Glutamatergic neuron (in vitro differentiated cells): ENCODE measurements at regions not wholly inside any gene's neighbourhood (a gene's known extent, or its start where the extent isn't known, plus 50 kb on each side); places are given as distances from the start of the nearest gene placed in this dataset.

Source experiments
- DNase-seq: peaks from one replicate; pipeline ENCODE4 v3.0.0; 2022
- H3K27ac Mint-ChIP-seq: one replicate; pipeline ENCODE4 v1.8.0; 2020; ENCODE audit warnings: mild to moderate bottlenecking, mixed read lengths, inconsistent platforms; ENCODE audit not compliant: unreplicated experiment
- H3K27me3 Mint-ChIP-seq: one replicate; pipeline ENCODE4 v1.8.0; 2020; ENCODE audit warnings: mild to moderate bottlenecking, moderate library complexity, mixed read lengths, inconsistent platforms; ENCODE audit not compliant: unreplicated experiment
- H3K36me3 Mint-ChIP-seq: one replicate; pipeline ENCODE4 v1.8.0; 2020; ENCODE audit warnings: mild to moderate bottlenecking, mixed read lengths, inconsistent platforms; ENCODE audit not compliant: unreplicated experiment
- H3K4me1 Mint-ChIP-seq: one replicate; pipeline ENCODE4 v1.8.0; 2020; ENCODE audit warnings: mild to moderate bottlenecking, low read depth, mixed read lengths, inconsistent platforms; ENCODE audit not compliant: unreplicated experiment
- H3K4me3 Mint-ChIP-seq: one replicate; pipeline ENCODE4 v1.8.0; 2020; ENCODE audit warnings: mild to moderate bottlenecking, mixed read lengths, inconsistent platforms; ENCODE audit not compliant: unreplicated experiment
- H3K9me3 Mint-ChIP-seq: one replicate; pipeline ENCODE4 v1.8.0; 2020; ENCODE audit warnings: mild to moderate bottlenecking, moderate library complexity, mixed read lengths, inconsistent platforms; ENCODE audit not compliant: unreplicated experiment
- CTCF ChIP-seq: fragments of 200-600 bp; sonication (generic); IDR thresholded peaks from one replicate; pipeline ENCODE4 v1.5.0; 2021; ENCODE audit not compliant: partially characterized antibody, unreplicated experiment

GRCh38 chr2:62340994-62341484, 145.1 kb downstream of the B3GNT2 start:
- Mint-ChIP-seq H3K9me3 (peaks cover 2% of the 10 kb centered on the region), H3K27ac (no peak overlapping the region), H3K4me3 (no peak overlapping the region), H3K4me1 (peaks cover 6% of the 10 kb centered on the region), H3K36me3 (no peaks in the 10 kb centered on the region), H3K27me3 (no peaks in the 10 kb centered on the region)
- no peak for TF ChIP-seq CTCF
- peak; percentile 32 for DNase-seq

GRCh38 chr2:62339837-62340236, 143.9 kb downstream of the B3GNT2 start:
- Mint-ChIP-seq H3K9me3 (peaks cover 2% of the 10 kb centered on the region), H3K27me3 (no peaks in the 10 kb centered on the region), H3K4me1 (peaks cover 6% of the 10 kb centered on the region), H3K36me3 (no peaks in the 10 kb centered on the region), H3K27ac (no peak overlapping the region), H3K4me3 (no peak overlapping the region)
- no peak for TF ChIP-seq CTCF
- DNase-seq = no peak

GRCh38 chr2:62339413-62339812, 143.5 kb downstream of the B3GNT2 start:
- no peak overlapping the region for H3K4me3 Mint-ChIP-seq
- DNase-seq = no peak
- no peaks in the 10 kb centered on the region for H3K36me3 Mint-ChIP-seq
- peaks cover 6% of the 10 kb centered on the region for H3K4me1 Mint-ChIP-seq
- no peaks in the 10 kb centered on the region for H3K27me3 Mint-ChIP-seq
- TF ChIP-seq CTCF = no peak
- peaks cover 2% of the 10 kb centered on the region for H3K9me3 Mint-ChIP-seq
- H3K27ac Mint-ChIP-seq = no peak overlapping the region

GRCh38 chr2:62338111-62338510, 142.2 kb downstream of the B3GNT2 start:
- H3K9me3 Mint-ChIP-seq = peaks cover 2% of the 10 kb centered on the region
- H3K4me1 Mint-ChIP-seq = peaks cover 6% of the 10 kb centered on the region
- no peak overlapping the region for H3K4me3 Mint-ChIP-seq
- H3K27me3 Mint-ChIP-seq = no peaks in the 10 kb centered on the region
- peak; percentile 21 for DNase-seq
- TF ChIP-seq CTCF = no peak
- H3K36me3 Mint-ChIP-seq = no peaks in the 10 kb centered on the region
- peak overlapping the region; percentile 67 for H3K27ac Mint-ChIP-seq

- DNase-seq = no peak
- Mint-ChIP-seq H3K27ac (no peak overlapping the region), H3K4me3 (no peak overlapping the region), H3K27me3 (no peaks in the 10 kb centered on the region), H3K4me1 (peaks cover 6% of the 10 kb centered on the region), H3K9me3 (peaks cover 2% of the 10 kb centered on the region), H3K36me3 (no peaks in the 10 kb centered on the region)
- no peak for TF ChIP-seq CTCF
Observed at GRCh38 chr2:62337403-62337802, 141.5 kb downstream of the B3GNT2 start.
